SU-DHL-6 (cell line): ENCODE measurements at regions not wholly inside any gene's neighbourhood (a gene's known extent, or its start where the extent isn't known, plus 50 kb on each side); places are given as distances from the start of the nearest gene placed in this dataset.

ENCODE experiments used
- H2AFZ ChIP-seq: fragments of 200-600 bp; sonication (generic); 2 replicates; pipeline ENCODE4 v1.6.1; 2014; ENCODE audit warnings: low read depth, mild to moderate bottlenecking, moderate library complexity, mixed read lengths, antibody characterized with exemption, low read length; ENCODE audit not compliant: severe bottlenecking
- H3F3A ChIP-seq: fragments of 200-600 bp; shearing (Covaris generic); 2 replicates; pipeline ENCODE4 v1.6.0; 2016; ENCODE audit warnings: antibody characterized with exemption, mild to moderate bottlenecking; ENCODE audit not compliant: insufficient read depth
- H3K27ac ChIP-seq: fragments of 200-600 bp; sonication (generic); 2 replicates; pipeline ENCODE4 v1.5.1; 2016; ENCODE audit warnings: low read depth, mild to moderate bottlenecking, low read length, moderate library complexity, mixed read lengths
- H3K27me3 ChIP-seq: fragments of 200-600 bp; sonication (generic), shearing (Covaris generic); 2 replicates; pipeline ENCODE4 v1.6.0; 2014; ENCODE audit warnings: mild to moderate bottlenecking, low read length
- H3K36me3 ChIP-seq: fragments of 200-600 bp; sonication (generic); 2 replicates; pipeline ENCODE4 v1.6.1; 2014; ENCODE audit warnings: mild to moderate bottlenecking, low read length, mixed read lengths
- H3K4me2 ChIP-seq: fragments of 300-600, 200-600 bp; shearing (Covaris generic), sonication (generic); 2 replicates; pipeline ENCODE4 v1.6.0; 2014; ENCODE audit warnings: low read length, low read depth, mild to moderate bottlenecking; ENCODE audit not compliant: poor library complexity, severe bottlenecking
- H3K4me3 ChIP-seq: fragments of 200-600 bp; sonication (generic); 2 replicates; pipeline ENCODE4 v1.5.1; 2014; ENCODE audit warnings: antibody characterized with exemption, low read length, mild to moderate bottlenecking, mixed read lengths; ENCODE audit not compliant: insufficient read depth, poor library complexity, severe bottlenecking
- H3K79me2 ChIP-seq: fragments of 200-600 bp; sonication (generic); 2 replicates; pipeline ENCODE4 v1.6.1; 2014; ENCODE audit warnings: mild to moderate bottlenecking, low read length, moderate library complexity; ENCODE audit not compliant: insufficient read depth
- H3K9ac ChIP-seq: fragments of 200-600 bp; sonication (generic); 2 replicates; pipeline ENCODE4 v1.7.0; 2014; ENCODE audit warnings: mild to moderate bottlenecking, low read length
- H3K9me2 ChIP-seq: fragments of 200-600 bp; sonication (generic); replicated peaks from 2 replicates; pipeline ENCODE4 v1.6.1; 2014; ENCODE audit warnings: low read length; ENCODE audit not compliant: insufficient read depth
- H3K9me3 ChIP-seq: fragments of 200-600 bp; sonication (generic); 2 replicates; pipeline ENCODE4 v1.6.1; 2014; ENCODE audit warnings: low read length, mixed read lengths; ENCODE audit not compliant: insufficient read depth
- H4K20me1 ChIP-seq: fragments of 200-600 bp; sonication (generic); 2 replicates; pipeline ENCODE4 v1.6.1; 2014; ENCODE audit warnings: low read depth, mild to moderate bottlenecking, antibody characterized with exemption, low read length, moderate library complexity, mixed read lengths
- CTCF ChIP-seq: fragments of 200-600 bp; sonication (generic); IDR thresholded peaks from one replicate; pipeline ENCODE4 v1.5.1; 2017; ENCODE audit warnings: antibody characterized with exemption, mild to moderate bottlenecking, low read length, moderate library complexity; ENCODE audit not compliant: insufficient read depth, poor library complexity, severe bottlenecking
- EZH2phosphoT487 ChIP-seq: fragments of 200-600 bp; sonication (generic), shearing (Covaris generic); conservative IDR thresholded peaks from 2 replicates; pipeline ENCODE4 v1.6.1; 2018; ENCODE audit warnings: mild to moderate bottlenecking, antibody characterized with exemption, low read length, moderate library complexity, mixed read lengths

- no peak overlapping the region for H3K27ac ChIP-seq
- H3K4me3 ChIP-seq: no peak overlapping the region
- H3K9ac ChIP-seq: no peak overlapping the region
- H3F3A ChIP-seq: no peaks in the 10 kb centered on the region
- H4K20me1 ChIP-seq: no peaks in the 10 kb centered on the region
- no peaks in the 10 kb centered on the region for H3K36me3 ChIP-seq
- no peak overlapping the region for H2AFZ ChIP-seq
- H3K9me2 ChIP-seq: no peaks in the 10 kb centered on the region
- TF ChIP-seq EZH2phosphoT487 (no peak), CTCF (no peak)
- no peaks in the 10 kb centered on the region for H3K79me2 ChIP-seq
- H3K4me2 ChIP-seq: no peak overlapping the region
- H3K27me3 ChIP-seq: no peaks in the 10 kb centered on the region
- no peaks in the 10 kb centered on the region; the same call in 1 of the 2 replicates for H3K9me3 ChIP-seq
Observed at GRCh38 chr13:82740442-82740841, 1141.8 kb downstream of the SLITRK1 start.

GRCh38 chr13:82739881-82740280, 1142.4 kb downstream of the SLITRK1 start:
- Histone ChIP-seq H3K79me2 (no peaks in the 10 kb centered on the region), H3K4me2 (no peak overlapping the region), H3K27ac (no peak overlapping the region), H3K9me2 (no peaks in the 10 kb centered on the region), H3K9ac (no peak overlapping the region), H3K4me3 (no peak overlapping the region), H3K9me3 (no peaks in the 10 kb centered on the region; the same call in 1 of the 2 replicates), H2AFZ (no peak overlapping the region), H4K20me1 (no peaks in the 10 kb centered on the region), H3F3A (no peaks in the 10 kb centered on the region), H3K36me3 (no peaks in the 10 kb centered on the region), H3K27me3 (no peaks in the 10 kb centered on the region)
- TF ChIP-seq EZH2phosphoT487: no peak
- TF ChIP-seq CTCF: no peak

GRCh38 chr13:82729401-82729800, 1152.9 kb downstream of the SLITRK1 start:
- Histone ChIP-seq H3K4me2 (no peak overlapping the region), H4K20me1 (no peaks in the 10 kb centered on the region), H3K4me3 (no peak overlapping the region), H2AFZ (no peak overlapping the region), H3K36me3 (no peaks in the 10 kb centered on the region), H3K27ac (no peak overlapping the region), H3K9me3 (no peaks in the 10 kb centered on the region), H3K9ac (no peak overlapping the region), H3K9me2 (no peaks in the 10 kb centered on the region; the same call in 1 of the 2 replicates), H3K79me2 (no peaks in the 10 kb centered on the region), H3F3A (no peaks in the 10 kb centered on the region), H3K27me3 (no peaks in the 10 kb centered on the region)
- TF ChIP-seq CTCF: no peak

DNA sequence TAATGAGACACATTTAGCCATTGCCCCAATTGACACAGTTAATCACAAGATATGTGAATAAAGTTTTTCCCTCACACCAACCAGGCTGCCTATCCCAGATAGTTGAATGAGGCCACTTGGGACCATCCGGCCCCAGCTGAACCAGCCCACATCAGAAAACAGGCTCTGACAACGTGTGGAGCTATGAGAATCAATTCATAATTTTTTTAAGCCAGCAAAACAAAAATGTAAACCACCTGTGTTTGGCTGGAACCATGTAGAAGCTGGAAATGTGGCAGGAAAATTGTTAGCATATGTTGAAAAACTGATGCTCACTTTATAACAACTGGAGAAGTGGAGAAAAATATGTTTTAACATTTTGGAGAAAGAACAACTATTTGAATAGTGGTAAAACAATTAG, 1161.3 kb downstream of the SLITRK1 start:
- Histone ChIP-seq H3K79me2 (no peaks in the 10 kb centered on the region), H3K9me2 (no peaks in the 10 kb centered on the region), H3K9me3 (no peaks in the 10 kb centered on the region), H3K4me3 (no peak overlapping the region), H2AFZ (no peak overlapping the region), H3K27ac (no peak overlapping the region), H3K9ac (no peak overlapping the region), H3K4me2 (no peak overlapping the region), H3F3A (no peaks in the 10 kb centered on the region), H3K27me3 (no peaks in the 10 kb centered on the region), H4K20me1 (no peaks in the 10 kb centered on the region), H3K36me3 (no peaks in the 10 kb centered on the region)
- TF ChIP-seq EZH2phosphoT487 (no peak), CTCF (no peak)
